NCI-H2227 (cell line): ENCODE measurements at regions not wholly inside any gene's neighbourhood (a gene's known extent, or its start where the extent isn't known, plus 50 kb on each side); places are given as distances from the start of the nearest gene placed in this dataset.
"Not testable (repeated sequence)": the region's sequence is repeated elsewhere in the genome, so short reads cannot be mapped to it uniquely, and the experiment has no call there.

Experiments
- DNase-seq: peaks from one replicate; lab custom pipeline; 2025; ENCODE audit not compliant: unreplicated experiment; lab: John Stamatoyannopoulos, UW

DNA sequence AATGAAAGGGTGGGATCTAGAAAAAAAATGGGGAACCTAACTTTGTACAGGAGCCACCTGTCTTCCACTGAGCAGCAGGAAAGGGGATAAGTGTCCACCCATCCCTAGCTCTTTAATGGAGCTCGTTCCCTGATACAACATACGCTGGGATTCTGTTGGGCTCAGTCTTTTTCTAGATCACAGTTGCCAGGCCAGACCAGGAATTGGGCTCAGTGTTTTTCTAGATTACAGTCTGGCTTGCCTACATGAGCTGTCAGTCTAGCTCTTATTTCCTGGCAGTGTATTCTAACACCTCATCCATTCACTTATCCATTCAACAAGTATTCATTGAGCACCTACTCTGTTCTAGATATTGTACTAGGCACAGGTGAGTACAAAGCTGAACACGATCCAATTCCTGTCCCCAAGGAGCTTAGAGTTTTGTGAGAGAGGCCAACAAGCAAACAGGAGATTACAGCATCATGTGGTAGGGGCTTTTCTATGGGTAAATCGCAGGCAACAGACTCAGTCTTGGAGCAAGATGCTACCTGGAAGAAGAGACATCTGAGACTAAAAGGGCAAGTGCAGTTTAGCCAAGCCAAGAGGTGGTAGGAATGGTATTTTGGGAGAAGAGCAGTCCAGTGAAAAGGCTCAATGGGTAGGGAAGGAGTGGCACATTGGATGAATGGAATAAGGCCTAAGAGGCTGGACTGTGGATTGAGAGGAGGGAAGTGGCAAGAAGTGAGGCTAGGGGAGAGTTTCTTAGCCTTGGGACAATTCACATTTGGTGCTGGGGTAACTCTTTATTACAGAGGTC, 138.0 kb upstream of the HS3ST2 start:
- DNase-seq: no peak

DNA sequence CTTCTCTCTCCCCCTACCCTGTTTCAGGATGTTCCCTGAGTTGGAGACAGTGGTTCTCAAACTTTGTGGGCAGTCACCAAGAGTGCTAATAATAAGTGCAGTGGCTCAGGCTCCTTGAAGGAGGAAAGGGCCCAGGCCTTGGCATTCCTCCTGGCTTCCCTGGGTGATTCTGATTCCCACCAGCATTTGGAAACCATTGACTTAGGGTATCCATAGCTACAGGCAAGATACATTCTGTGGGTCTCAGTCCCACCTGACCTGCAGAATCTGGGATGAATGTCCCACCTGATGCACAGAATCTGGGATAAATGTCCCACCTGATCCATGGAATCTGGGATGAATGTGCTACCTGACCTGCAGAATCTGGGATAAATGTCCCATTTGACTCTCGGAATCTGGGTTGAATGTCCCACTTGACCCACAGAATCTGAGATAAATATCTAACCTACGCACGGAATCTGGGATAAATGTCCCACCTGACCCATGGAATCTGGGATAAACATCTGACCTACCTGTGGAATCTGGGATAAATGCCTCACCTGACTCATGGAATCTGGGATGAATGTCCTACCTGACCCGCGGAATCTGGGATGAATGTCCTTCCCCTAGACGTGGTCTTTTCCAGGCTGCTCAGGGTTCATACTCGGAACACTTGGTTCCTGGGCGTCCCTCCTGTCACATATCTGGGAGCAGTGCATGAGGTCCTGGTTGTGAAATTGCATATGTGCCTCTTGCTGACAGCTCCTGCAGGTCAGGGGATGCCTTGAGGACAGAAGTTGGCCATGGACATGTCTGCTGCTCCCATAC, 136.7 kb upstream of the HS3ST2 start:
- DNase-seq: no peak

DNA sequence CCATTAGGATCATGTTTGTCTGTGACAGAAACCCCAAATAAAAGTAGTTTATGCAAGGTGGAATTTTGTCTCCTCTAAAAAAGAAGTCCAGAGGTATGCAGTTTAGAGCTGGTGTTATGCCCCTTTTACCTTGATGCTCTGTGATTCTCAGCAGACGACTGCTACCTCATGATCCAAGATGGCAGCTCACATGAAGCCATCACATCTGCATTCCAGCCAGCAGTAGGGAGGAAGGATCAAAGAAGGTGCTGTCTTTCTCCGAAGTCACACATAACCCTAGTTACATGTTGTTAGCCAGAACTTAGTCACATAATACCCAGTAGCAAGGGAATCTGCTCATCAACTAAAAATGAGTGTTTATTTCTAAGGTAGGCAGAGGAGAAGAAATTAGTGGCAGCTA, 135.7 kb upstream of the HS3ST2 start:
- no peak for DNase-seq

DNA sequence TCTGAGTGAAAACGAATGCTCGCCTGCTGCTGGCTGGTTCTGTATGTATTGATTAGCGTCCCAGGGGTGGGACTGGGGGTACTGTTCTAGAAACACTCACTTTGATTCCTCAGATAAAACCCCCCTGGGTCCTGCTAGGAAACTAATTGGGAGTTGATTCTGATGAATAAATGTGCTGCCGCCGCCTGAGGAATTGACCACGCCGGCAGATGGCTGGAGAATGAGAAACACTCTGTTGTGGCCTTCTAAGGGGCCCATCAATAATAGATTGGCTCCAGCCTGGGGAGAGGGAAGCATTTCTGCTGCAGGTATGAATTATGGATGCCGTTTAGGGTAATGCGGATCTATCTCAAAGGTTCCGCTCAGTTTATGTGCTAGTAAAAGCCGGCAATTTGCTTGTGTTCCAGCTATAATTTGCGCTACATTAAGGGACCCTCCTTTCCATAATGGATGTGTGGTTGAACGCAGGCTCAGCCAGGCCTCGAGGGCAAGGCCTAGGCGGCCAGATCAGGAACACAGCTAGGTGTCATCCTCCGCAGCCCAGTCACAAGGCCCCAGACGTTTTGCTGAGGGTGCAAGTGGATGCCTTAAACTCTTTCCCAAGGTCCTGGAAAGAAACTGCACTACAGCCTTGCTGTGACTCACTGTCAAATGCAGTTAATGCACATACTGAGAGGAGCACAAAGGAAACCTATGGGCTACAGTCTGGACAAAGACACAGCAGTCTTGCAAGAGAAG, 132.2 kb upstream of the HS3ST2 start:
- peak; percentile 73 for DNase-seq

DNA sequence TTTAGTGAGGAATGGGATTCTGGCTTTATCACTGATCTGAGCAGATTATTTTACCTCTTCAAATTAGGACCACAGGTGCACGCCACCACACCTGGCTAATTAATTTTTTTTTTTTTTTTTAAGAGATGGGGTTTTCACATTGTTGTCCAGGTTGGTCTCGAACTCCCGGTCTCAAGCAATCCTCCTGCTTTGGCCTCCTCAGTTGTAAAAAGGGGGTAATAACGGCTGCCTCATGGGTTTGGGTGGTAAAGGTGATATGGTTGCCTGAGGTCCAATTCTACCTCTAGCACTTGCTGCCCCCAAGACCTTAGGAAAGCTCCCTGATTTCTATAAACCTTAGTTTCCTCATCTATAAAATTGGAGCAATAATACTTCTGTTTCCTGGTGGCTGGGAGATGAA, 130.7 kb upstream of the HS3ST2 start:
- no peak for DNase-seq

DNA sequence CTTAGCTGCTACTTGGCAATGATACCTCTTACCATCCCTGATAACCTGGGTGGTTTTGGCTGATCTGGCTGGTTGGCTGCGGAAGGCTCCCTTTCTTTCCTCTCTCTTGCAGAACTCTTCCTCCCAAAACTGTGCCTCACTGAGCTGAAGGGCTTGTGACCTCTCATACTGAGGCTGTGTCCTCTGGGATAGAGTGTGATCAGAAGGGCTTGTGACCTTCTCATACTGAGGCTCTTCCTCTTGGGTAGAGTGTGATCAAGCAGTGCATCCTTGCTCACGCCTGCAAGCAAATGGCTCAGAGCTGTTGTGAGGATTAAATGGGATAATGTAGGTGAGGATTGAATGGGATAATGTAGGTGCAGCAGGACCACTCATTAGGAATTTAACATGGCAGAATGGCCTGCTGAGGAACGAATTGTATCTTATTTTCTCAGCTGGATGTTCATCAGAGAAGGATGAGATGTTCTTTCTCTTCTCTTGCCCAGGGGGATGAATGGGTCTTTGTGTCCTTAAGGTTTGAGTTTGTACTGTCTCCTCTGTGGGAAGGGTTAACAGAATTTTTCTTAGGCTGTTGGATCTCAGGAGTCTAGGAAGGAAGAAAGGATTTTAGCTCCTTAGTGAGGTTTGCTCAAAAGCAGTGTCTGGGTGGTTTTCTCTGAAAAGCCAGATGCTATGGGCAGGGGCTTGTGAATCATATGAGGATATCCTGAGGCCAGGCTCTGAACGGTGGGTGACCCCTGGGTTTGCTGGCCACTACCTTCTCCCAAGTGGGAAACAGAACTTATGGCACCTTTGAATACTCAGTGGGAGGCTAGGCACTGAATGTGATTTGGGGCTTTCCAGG, 130.0 kb upstream of the HS3ST2 start:
- DNase-seq: no peak

DNA sequence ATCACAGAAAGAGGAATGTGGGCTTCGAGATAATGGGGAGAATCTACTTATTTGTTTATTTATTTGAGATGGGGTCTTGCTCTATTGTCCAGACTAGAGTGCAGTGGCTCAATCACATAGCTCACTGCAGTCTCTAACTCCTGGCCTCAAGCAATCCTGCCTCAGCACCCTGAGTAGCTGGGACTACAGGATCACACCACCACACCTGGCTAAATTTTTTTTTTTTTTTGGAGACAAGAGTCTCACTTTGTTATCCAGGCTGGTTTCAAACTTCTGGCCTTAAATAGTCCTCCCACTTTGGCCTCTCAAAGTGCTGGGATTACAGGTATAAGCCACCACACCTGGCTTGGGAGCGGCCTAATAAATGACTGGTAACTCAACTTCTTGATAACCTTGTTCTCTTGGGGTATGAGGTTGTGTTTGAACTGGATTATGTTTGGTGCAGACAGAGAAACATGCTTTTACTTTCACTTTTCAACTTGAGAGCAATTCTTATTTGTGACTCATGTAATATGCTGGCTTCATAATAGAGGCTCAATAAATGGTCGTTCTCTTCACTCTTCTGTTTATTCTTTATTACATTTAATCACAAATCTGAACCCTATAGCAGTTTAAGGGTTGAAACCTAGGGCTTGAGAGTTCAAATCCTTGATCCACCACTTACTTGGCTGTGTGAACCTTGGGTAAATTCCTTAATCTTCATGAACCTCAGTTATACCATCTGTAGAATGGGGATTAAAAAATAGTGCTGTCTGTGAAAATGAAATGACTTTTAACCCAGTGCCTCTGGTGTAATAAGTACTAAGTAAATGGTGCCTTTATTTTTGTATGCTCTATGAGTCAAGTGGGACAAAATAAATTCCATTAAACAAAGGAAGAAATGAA, 129.1 kb upstream of the HS3ST2 start:
- DNase-seq: no peak

DNA sequence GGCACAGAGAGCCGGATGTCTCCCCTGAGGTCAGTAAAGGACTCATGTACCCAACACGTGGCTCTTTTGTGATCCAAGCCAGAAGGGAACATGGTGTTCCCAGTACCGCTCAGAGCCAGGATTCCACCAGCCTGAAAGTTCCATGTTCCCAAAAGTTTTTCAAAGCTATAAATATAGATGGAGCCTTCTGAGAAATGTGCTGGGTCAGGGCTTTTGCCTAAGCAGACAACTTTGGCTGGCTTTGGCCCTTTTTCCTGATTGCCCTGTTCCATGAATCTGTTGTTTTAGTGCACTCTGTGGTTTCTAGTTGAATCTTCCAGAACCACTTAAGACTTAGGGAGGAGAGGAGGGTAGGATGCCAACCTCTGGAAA, 128.5 kb upstream of the HS3ST2 start:
- no peak for DNase-seq

DNA sequence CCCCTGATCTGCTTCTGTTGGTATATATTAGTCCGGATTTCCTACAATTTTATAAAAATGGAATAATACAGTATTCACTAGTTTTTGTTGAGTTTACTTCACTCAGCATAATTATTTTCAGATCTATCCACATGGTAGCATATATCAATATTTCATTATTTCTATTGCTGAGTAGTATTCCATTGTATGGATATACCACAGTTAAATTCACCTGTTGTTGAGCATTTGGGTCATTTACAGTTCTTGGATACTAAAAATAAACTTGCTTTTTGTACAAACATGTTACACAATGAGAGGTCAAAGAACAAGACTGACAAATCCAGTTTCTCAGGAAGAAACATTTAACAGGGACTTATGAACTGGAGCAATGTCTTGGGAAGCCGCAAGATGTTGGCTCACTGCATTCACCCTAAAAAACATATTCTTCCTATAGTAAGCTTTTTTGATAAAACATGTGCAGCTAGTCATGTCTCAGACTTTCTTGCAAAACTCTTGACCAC, 126.9 kb upstream of the HS3ST2 start:
- no peak for DNase-seq

DNA sequence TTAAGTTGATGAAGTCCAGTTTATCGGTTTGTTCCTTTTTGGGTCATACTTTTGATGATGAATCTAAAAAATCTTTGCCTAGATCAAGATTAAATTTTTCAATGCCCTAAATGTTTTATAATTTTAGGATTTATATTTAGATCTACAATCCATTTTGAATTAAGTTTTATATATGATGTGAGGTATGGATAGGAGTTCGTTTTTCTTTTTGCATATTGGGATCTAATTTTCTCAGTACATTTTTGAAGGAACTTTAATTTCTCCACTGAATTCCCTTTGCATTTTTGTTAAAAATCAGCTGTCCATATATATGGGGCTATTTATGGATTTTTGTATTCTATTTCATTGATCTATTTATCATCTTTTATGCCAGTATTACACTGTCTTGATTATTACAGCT, 125.5 kb upstream of the HS3ST2 start:
- DNase-seq: no peak

DNA sequence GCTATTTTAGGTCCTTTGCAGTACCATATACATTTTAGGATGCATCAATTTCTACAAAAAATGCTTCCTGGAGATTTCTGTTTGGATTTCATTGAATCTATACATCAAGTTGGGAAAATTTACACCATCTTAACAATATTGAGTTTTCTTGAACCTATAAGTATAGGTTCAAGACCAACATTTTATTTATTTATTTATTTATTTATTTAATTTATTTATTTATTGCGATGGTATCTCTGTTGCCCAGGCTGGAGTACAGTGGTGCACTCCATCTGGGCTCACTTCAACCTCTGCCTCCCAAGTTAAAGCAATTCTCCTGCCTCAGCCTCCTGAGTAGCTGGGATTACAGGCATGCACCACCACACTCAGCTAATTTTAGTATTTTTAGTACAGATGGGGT, 125.0 kb upstream of the HS3ST2 start:
- no peak for DNase-seq

DNA sequence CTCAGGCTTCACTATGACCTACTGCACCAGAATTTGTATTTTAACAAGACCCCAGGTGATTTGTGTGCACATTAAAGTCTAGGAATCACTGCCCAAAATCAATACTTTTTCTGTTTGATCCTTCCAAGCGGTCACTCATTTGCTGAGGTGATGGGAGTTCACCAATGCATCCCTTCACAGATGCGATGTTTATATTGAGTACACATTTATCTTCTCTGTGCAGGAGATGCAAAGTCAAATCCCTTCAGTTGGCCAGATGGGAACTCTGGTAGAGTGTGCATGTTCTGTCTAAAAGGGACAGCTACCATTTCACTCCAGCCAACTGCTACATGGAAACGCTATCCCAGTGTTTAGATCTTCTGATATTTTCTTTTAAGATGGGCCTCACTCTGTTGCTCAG, 122.6 kb upstream of the HS3ST2 start:
- no peak for DNase-seq

DNA sequence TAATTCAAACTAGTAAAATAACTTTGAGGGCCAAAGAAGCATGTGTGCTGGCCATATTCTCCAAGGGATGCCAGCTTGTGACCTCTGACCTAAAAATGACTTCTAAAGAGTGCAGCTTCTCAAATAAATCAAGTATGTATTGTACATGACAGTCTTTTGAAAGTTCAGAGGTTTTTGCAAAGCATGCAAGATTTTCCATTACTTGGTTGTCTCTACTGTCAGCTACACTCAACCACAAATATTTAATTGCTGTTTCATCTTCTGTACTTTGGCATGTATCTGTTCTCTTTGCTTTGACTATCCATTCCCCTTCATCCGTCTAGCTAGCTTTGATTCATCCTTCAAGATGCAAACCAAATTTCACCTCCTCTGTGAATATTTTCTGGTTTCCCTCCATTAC, 121.9 kb upstream of the HS3ST2 start:
- DNase-seq: no peak

DNA sequence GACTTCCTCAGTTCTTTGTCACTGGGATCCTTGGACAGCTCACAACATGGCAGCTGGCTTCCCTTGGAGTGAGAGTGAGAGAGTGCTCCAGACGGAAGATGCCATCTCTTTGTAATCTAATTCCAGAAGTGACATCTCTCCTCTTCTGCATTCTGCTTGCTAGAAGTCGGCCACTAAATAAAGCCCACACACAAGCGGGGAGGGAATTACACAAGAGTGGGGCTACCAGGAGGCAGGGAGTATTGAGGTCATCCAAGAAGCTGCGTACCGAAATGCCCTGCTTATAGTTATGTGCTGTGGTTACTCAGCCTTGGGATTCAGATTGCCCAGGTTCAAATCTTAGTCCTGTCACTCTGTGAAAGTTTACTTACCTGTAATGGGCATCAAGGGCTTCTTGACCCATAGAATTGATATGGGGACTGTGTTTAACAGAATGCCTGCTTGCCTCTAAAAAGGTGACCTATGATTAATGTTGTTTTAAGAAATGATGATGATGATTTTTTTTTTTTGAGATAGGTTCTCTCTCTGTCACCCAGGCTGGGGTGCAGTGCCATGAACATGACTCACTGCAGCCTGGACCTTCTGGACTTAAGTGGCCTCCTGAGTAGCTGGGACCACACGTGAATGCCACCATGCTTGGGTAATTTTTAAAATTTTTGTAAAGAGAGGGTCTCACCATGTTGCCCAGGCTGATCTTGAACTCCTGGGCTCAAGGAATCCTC, 120.9 kb upstream of the HS3ST2 start:
- DNase-seq: no peak

DNA sequence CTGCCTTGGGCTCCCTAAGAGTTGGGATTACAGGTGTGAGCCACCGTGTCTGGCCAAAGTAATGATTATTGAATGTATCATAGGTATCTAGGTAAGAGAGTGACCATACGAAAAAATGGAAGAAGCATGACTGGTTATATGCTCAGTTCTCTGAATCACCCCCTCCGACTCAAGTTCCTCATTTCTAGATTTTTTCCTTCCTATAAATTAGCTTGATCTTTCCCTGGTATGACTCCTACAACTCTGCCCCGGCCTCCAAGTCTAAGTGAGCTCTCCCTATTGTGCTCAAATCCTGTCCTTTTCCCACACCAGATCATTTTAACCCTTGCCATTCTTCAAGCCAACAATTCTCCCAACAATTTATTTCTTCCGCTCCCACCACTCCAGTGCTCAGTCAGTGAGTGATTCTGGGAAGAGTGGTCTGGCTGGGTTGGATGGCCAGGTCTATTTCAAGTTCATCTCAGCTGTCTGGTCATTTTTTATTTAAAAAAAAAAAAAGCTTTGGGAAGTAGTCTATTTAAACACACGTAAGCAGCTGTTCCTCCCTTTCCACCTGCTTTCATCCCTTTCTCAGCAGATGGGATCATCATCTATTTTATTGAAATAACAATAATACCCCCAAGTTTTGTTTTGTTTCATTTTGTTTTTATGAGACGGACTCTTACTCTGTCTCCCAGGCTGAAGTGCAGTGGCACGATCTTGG, 120.2 kb upstream of the HS3ST2 start:
- no peak for DNase-seq

DNA sequence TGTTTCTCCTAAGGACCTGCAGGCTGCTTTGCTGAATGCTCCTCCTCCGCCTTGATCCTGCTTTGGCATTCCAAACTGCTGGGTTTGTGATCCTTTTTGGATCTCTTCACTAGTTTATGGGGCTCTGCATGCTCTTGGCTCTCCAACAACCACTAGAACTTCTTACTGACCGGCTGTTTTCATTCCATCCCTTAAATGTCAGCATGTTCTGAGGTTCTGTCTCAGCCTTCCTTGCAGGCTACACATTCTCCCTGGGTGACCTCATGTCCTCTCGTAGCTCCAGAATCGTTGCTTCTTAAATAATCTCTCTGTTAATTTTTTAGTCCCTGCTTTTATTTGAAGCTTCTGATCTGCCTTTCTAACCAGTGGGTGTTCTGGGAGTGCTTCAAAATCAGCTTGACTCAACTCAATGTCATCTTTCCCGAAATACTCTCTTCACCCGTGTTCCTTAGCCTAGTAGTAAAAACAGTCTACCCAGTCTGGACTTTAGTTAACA, 119.0 kb upstream of the HS3ST2 start:
- DNase-seq: no peak

DNA sequence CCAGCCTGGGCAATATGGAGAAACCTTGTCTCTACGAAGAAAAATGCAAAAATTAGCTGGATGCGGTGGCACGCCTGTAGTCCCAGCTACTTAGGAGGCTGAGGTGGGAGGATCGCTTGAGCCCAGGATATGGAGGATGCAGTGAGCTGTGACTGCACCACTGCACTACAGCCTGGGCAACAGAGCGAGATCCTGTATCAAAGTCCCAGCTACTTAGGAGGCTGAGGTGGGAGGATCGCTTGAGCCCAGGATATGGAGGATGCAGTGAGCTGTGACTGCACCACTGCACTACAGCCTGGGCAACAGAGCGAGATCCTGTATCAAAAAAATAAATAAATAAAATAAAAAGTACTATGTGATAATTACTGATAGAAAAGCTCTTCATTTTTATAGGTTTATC, 118.2 kb upstream of the HS3ST2 start:
- not testable (repeated sequence) for DNase-seq

DNA sequence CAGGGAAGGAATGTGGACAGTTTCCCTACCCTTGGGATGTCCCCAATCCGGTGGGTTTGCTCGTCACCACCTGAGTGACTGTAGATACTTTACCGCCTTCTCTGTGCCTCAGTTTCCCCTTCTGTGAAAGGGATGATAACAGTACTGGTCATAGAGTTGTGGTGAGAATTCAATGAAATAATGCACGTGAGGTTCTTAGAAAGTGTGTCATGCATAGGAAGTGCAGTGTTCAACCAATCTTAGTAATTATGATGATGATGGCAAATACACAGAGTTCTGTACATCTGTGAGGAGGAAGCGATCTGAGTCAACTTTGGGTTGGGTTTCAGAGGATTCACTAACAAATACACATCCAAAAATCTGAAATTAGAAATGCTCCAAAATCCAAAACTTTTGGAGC, 114.6 kb upstream of the HS3ST2 start:
- no peak for DNase-seq
